H9 (cell line): ENCODE measurements at regions not wholly inside any gene's neighbourhood (a gene's known extent, or its start where the extent isn't known, plus 50 kb on each side); places are given as distances from the start of the nearest gene placed in this dataset.

Experiments used
- DNase-seq: peaks from one replicate; pipeline ENCODE4 v3.0.0-alpha.2; 2017
- H2AFZ ChIP-seq: one replicate; pipeline ENCODE4 v1.6.1; 2013; ENCODE audit warnings: mild to moderate bottlenecking, low read length, control low read depth, moderate library complexity
- H2AK5ac ChIP-seq: 2 replicates; pipeline ENCODE4 v1.6.1; 2013; ENCODE audit warnings: low read length, control low read depth, mixed read lengths; ENCODE audit not compliant: insufficient read length
- H2BK120ac ChIP-seq: one replicate; pipeline ENCODE4 v1.6.1; 2013; ENCODE audit warnings: low read depth, mild to moderate bottlenecking, low read length, control low read depth, inconsistent platforms; ENCODE audit not compliant: poor library complexity, severe bottlenecking
- H2BK12ac ChIP-seq: 2 replicates; pipeline ENCODE4 v1.6.1; 2013; ENCODE audit warnings: low read length, control low read depth, mixed read lengths, low read depth; ENCODE audit not compliant: insufficient read length
- H2BK15ac ChIP-seq: 2 replicates; pipeline ENCODE4 v1.6.1; 2013; ENCODE audit warnings: low read depth, low read length, control low read depth
- H2BK20ac ChIP-seq: one replicate; pipeline ENCODE4 v1.6.1; 2013; ENCODE audit warnings: low read depth, mild to moderate bottlenecking, low read length, control low read depth, inconsistent platforms; ENCODE audit not compliant: poor library complexity, severe bottlenecking
- H2BK5ac ChIP-seq: 2 replicates; pipeline ENCODE4 v1.6.1; 2013; ENCODE audit warnings: low read length, control low read depth, mixed read lengths; ENCODE audit not compliant: insufficient read length
- H3K14ac ChIP-seq: 2 replicates; pipeline ENCODE4 v1.6.1; 2013; ENCODE audit warnings: low read length, control low read depth; ENCODE audit not compliant: insufficient read depth
- H3K18ac ChIP-seq: 2 replicates; pipeline ENCODE4 v1.6.1; 2013; ENCODE audit warnings: low read depth, mild to moderate bottlenecking, mixed read lengths, low read length, control low read depth; ENCODE audit not compliant: insufficient read length
- H3K23ac ChIP-seq: 2 replicates; pipeline ENCODE4 v1.6.1; 2013; ENCODE audit warnings: low read length, control low read depth, mixed read lengths, low read depth; ENCODE audit not compliant: insufficient read length
- H3K23me2 ChIP-seq: 2 replicates; pipeline ENCODE4 v1.6.1; 2013; ENCODE audit warnings: low read depth, mild to moderate bottlenecking, mixed read lengths, low read length, control low read depth; ENCODE audit not compliant: insufficient read length, poor library complexity, severe bottlenecking
- H3K27ac ChIP-seq: 2 replicates; pipeline ENCODE4 v1.5.1; 2013; ENCODE audit warnings: low read length, control low read depth, mixed read lengths, low read depth; ENCODE audit not compliant: insufficient read length
- H3K27me3 ChIP-seq: 2 replicates; pipeline ENCODE4 v1.6.1; 2013; ENCODE audit warnings: low read length, control low read depth, inconsistent platforms; ENCODE audit not compliant: insufficient read depth
- H3K4ac ChIP-seq: 2 replicates; pipeline ENCODE4 v1.6.1; 2013; ENCODE audit warnings: low read depth, mild to moderate bottlenecking, control low read depth, inconsistent platforms, low read length, moderate library complexity
- H3K4me1 ChIP-seq: 2 replicates; pipeline ENCODE4 v1.6.1; 2013; ENCODE audit warnings: low read length, control low read depth, inconsistent platforms; ENCODE audit not compliant: insufficient read depth
- H3K4me2 ChIP-seq: 2 replicates; pipeline ENCODE4 v1.6.1; 2013; ENCODE audit warnings: low read length, control low read depth, mixed read lengths; ENCODE audit not compliant: insufficient read length, insufficient read depth
- H3K56ac ChIP-seq: 2 replicates; pipeline ENCODE4 v1.6.1; 2013; ENCODE audit warnings: low read depth, mild to moderate bottlenecking, mixed read lengths, low read length, control low read depth; ENCODE audit not compliant: insufficient read length
- H3K79me1 ChIP-seq: 2 replicates; pipeline ENCODE4 v1.6.1; 2013; ENCODE audit warnings: low read depth, mild to moderate bottlenecking, moderate library complexity, low read length, control low read depth, inconsistent platforms; ENCODE audit not compliant: insufficient read depth, poor library complexity, severe bottlenecking
- H3K79me2 ChIP-seq: 2 replicates; pipeline ENCODE4 v1.6.1; 2013; ENCODE audit warnings: low read length, control low read depth, inconsistent platforms; ENCODE audit not compliant: insufficient read depth
- H3K9ac ChIP-seq: 2 replicates; pipeline ENCODE4 v1.6.1; 2013; ENCODE audit warnings: low read length, control low read depth, mixed read lengths; ENCODE audit not compliant: insufficient read length; ENCODE audit errors: extremely low read depth
- H3K9me3 ChIP-seq: one replicate; pipeline ENCODE4 v1.6.1; 2013; ENCODE audit warnings: low read depth, low read length, inconsistent platforms; ENCODE audit not compliant: control insufficient read depth
- H3T11ph ChIP-seq: one replicate; pipeline ENCODE4 v1.6.1; 2013; ENCODE audit warnings: mild to moderate bottlenecking, low read length, control low read depth, inconsistent platforms
- H4K20me1 ChIP-seq: one replicate; pipeline ENCODE4 v1.6.1; 2013; ENCODE audit not compliant: control insufficient read depth, insufficient read length, insufficient read depth
- H4K5ac ChIP-seq: 2 replicates; pipeline ENCODE4 v1.6.1; 2013; ENCODE audit warnings: low read depth, mild to moderate bottlenecking, mixed read lengths, low read length, control low read depth; ENCODE audit not compliant: insufficient read length
- H4K8ac ChIP-seq: replicated peaks from 2 replicates; pipeline ENCODE4 v1.6.1; 2013; ENCODE audit warnings: low read length, control low read depth, mixed read lengths, low read depth; ENCODE audit not compliant: insufficient read length
- H4K91ac ChIP-seq: 2 replicates; pipeline ENCODE4 v1.6.1; 2013; ENCODE audit warnings: low read depth, mild to moderate bottlenecking, moderate library complexity, mixed read lengths, low read length, control low read depth; ENCODE audit not compliant: insufficient read length
- H3K27ac Mint-ChIP-seq, 3 experiments: 2 replicates in 2 of 3; 3 replicates in 1 of 3; pipeline ENCODE4 v1.8.0; 2020 to 2021; ENCODE audit warnings: mixed read lengths in 3 of 3, mild to moderate bottlenecking in 1 of 3, moderate library complexity in 1 of 3
- H3K27me3 Mint-ChIP-seq: 2 replicates; pipeline ENCODE4 v1.8.0; 2021; ENCODE audit warnings: low read depth, mild to moderate bottlenecking, moderate library complexity, mixed read lengths
- H3K36me3 Mint-ChIP-seq, 3 experiments: 2 replicates in 2 of 3; 3 replicates in 1 of 3; pipeline ENCODE4 v1.8.0; 2020 to 2021; ENCODE audit warnings: low read depth in 3 of 3, mixed read lengths in 3 of 3; ENCODE audit not compliant: insufficient read depth in 1 of 3
- H3K4me1 Mint-ChIP-seq, 2 experiments: 2 replicates each; pipeline ENCODE4 v1.8.0; 2020; ENCODE audit warnings: mixed read lengths in 2 of 2
- H3K4me3 Mint-ChIP-seq, 2 experiments: 2 replicates in 1 of 2; 3 replicates in 1 of 2; pipeline ENCODE4 v1.8.0; 2020 to 2021; ENCODE audit warnings: mild to moderate bottlenecking in 2 of 2, mixed read lengths in 2 of 2, moderate library complexity in 1 of 2
- H3K9me3 Mint-ChIP-seq, 2 experiments: 2 replicates in 1 of 2; 3 replicates in 1 of 2; pipeline ENCODE4 v1.8.0; 2020; ENCODE audit warnings: mild to moderate bottlenecking in 2 of 2, mixed read lengths in 2 of 2, moderate library complexity in 1 of 2
- WGBS: extraction: QIAGEN DNeasy Blood & Tissue Kit; methylation state at CpG from one replicate; pipeline ENCODE4 v1.1.7; 2013; ENCODE audit warnings: missing lambda C conversion rate, low lambda C conversion rate, mixed read lengths; ENCODE audit not compliant: insufficient read length; ENCODE audit errors: extremely low coverage; 5-methylcytosine and 5-hydroxymethylcytosine counted together
- TF ChIP-seq, protein P1 (sequence below): fragments of 200-600 bp; sonication (generic); conservative IDR thresholded peaks from 3 replicates; pipeline ENCODE4 v1.8.0; 2021; ENCODE audit warnings: antibody characterized with exemption, mild to moderate bottlenecking

DNA sequence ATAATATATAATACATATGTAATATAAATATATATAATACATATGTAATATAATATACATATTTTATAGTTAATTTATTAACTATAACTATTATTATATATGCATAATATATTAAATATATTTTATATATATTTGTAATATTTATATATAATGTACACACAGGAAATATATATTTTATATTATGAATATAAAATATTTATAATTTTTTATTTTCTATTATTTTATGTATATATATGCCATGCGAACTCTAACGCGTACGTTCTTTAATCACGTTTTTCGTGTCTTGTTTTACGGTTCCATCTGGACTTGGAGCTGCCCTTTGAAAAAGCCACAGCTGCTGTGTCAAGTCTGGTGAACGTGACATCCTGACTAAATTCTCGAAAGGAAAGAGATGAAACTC, 332.1 kb downstream of the ASMT start:
- no peaks in the 10 kb centered on the region; the same call in 1 of the 2 replicates for H3K27me3 Mint-ChIP-seq
- no peaks in the 10 kb centered on the region for H4K20me1 ChIP-seq

More for the DNA sequence above, 332.1 kb downstream of the ASMT start:
- H2BK5ac ChIP-seq, result no peak overlapping the region
- no peak overlapping the region for H3K56ac ChIP-seq
- H3K79me2 ChIP-seq, result no peaks in the 10 kb centered on the region
- H3K4ac ChIP-seq, result no peak overlapping the region
- Mint-ChIP-seq H3K9me3 (no peaks in the 10 kb centered on the region), H3K36me3 (no peaks in the 10 kb centered on the region), H3K4me3 (no peak overlapping the region), H3K27ac (no peak overlapping the region), H3K4me1 (no peaks in the 10 kb centered on the region)
- H3T11ph ChIP-seq, result no peak overlapping the region
- H3K79me1 ChIP-seq, result no peaks in the 10 kb centered on the region
- no peak overlapping the region for H3K14ac ChIP-seq
- H3K9ac ChIP-seq, result no peak overlapping the region
- no peak overlapping the region for H2BK20ac ChIP-seq
- H2BK120ac ChIP-seq, result no peak overlapping the region
- H2BK12ac ChIP-seq, result no peak overlapping the region
- no peak overlapping the region for H4K8ac ChIP-seq
- H2BK15ac ChIP-seq, result no peak overlapping the region
- H2AK5ac ChIP-seq, result no peak overlapping the region
- no peak overlapping the region for H3K23ac ChIP-seq
- no peak overlapping the region for H4K91ac ChIP-seq
- H2AFZ ChIP-seq, result no peak overlapping the region
- TF ChIP-seq, protein P1, sequence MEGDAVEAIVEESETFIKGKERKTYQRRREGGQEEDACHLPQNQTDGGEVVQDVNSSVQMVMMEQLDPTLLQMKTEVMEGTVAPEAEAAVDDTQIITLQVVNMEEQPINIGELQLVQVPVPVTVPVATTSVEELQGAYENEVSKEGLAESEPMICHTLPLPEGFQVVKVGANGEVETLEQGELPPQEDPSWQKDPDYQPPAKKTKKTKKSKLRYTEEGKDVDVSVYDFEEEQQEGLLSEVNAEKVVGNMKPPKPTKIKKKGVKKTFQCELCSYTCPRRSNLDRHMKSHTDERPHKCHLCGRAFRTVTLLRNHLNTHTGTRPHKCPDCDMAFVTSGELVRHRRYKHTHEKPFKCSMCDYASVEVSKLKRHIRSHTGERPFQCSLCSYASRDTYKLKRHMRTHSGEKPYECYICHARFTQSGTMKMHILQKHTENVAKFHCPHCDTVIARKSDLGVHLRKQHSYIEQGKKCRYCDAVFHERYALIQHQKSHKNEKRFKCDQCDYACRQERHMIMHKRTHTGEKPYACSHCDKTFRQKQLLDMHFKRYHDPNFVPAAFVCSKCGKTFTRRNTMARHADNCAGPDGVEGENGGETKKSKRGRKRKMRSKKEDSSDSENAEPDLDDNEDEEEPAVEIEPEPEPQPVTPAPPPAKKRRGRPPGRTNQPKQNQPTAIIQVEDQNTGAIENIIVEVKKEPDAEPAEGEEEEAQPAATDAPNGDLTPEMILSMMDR, result no peak
- no peak for DNase-seq
- no peak overlapping the region for H3K18ac ChIP-seq
- no peaks in the 10 kb centered on the region; the same call in 1 of the 2 replicates for H3K4me1 ChIP-seq
- no peak overlapping the region for H3K4me2 ChIP-seq
- H4K5ac ChIP-seq, result no peak overlapping the region
- H3K23me2 ChIP-seq, result no peaks in the 10 kb centered on the region
- H3K27ac ChIP-seq, result no peak overlapping the region
- WGBS, result no CpG with 5 or more reads among the region's 9 CpGs
- no peaks in the 10 kb centered on the region for H3K9me3 ChIP-seq
- no peaks in the 10 kb centered on the region for H3K27me3 ChIP-seq
